Mesodermal cell (in vitro differentiated cells): ENCODE measurements at regions not wholly inside any gene's neighbourhood (a gene's known extent, or its start where the extent isn't known, plus 50 kb on each side); places are given as distances from the start of the nearest gene placed in this dataset.

Experiments
- H3K27ac ChIP-seq: 2 replicates; pipeline ENCODE4 v1.7.0; 2013; ENCODE audit warnings: mild to moderate bottlenecking, low read depth, low read length, moderate library complexity; ENCODE audit not compliant: severe bottlenecking
- H3K36me3 ChIP-seq: 2 replicates; pipeline ENCODE4 v1.7.1; 2013; ENCODE audit warnings: mild to moderate bottlenecking, low read length, moderate library complexity; ENCODE audit not compliant: control insufficient read depth, insufficient read depth
- H3K4me1 ChIP-seq: one replicate; pipeline ENCODE4 v1.7.1; 2013; ENCODE audit warnings: mild to moderate bottlenecking, low read length; ENCODE audit not compliant: insufficient read depth, control insufficient read depth, poor library complexity, severe bottlenecking
- H3K4me3 ChIP-seq: 2 replicates; pipeline ENCODE4 v1.7.0; 2013; ENCODE audit warnings: low read length, control low read depth, mild to moderate bottlenecking; ENCODE audit not compliant: insufficient read depth, poor library complexity, severe bottlenecking; ENCODE audit errors: extremely low read depth
- H3K9me3 ChIP-seq: 2 replicates; pipeline ENCODE4 v1.7.1; 2013; ENCODE audit warnings: mild to moderate bottlenecking, low read length, moderate library complexity; ENCODE audit not compliant: control insufficient read depth
- WGBS, 2 experiments: methylation state at CpG; one replicate each; pipeline ENCODE4 v1.1.5; 2013; ENCODE audit warnings: missing lambda C conversion rate in 2 of 2; ENCODE audit not compliant: insufficient coverage in 2 of 2; 5-methylcytosine and 5-hydroxymethylcytosine counted together

GRCh38 chr6:71545905-71546304, 257.3 kb downstream of the OGFRL1 start:
- WGBS, 2 experiments, result 100% methylated on average over 2 of the region's 3 CpGs; no CpG with 5 or more reads in 1 of the 2 experiments
- no peaks in the 10 kb centered on the region for H3K4me1 ChIP-seq
- no peaks in the 10 kb centered on the region for H3K9me3 ChIP-seq
- H3K27ac ChIP-seq, result no peak overlapping the region
- no peak overlapping the region for H3K4me3 ChIP-seq
- no peaks in the 10 kb centered on the region for H3K36me3 ChIP-seq

GRCh38 chr6:71551798-71552197, 263.2 kb downstream of the OGFRL1 start:
- Histone ChIP-seq H3K4me3 (no peak overlapping the region), H3K27ac (no peak overlapping the region), H3K4me1 (no peaks in the 10 kb centered on the region), H3K9me3 (peaks cover 17% of the 10 kb centered on the region), H3K36me3 (no peaks in the 10 kb centered on the region)
- WGBS, 2 experiments, result 86 to 100% methylated on average over 1 to 2 of the region's 3 CpGs

- WGBS, 2 experiments, result 79 to 95% methylated on average over 3 to 4 of the region's 4 CpGs
- Histone ChIP-seq H3K9me3 (peaks cover 21% of the 10 kb centered on the region), H3K4me3 (no peak overlapping the region), H3K27ac (no peak overlapping the region), H3K36me3 (no peaks in the 10 kb centered on the region), H3K4me1 (no peaks in the 10 kb centered on the region)
Observed at GRCh38 chr6:71556141-71556540, 267.5 kb downstream of the OGFRL1 start.

GRCh38 chr6:71558974-71559373, 270.4 kb downstream of the OGFRL1 start:
- Histone ChIP-seq H3K4me3 (no peak overlapping the region), H3K4me1 (no peaks in the 10 kb centered on the region), H3K9me3 (peaks cover 21% of the 10 kb centered on the region), H3K36me3 (no peaks in the 10 kb centered on the region), H3K27ac (no peak overlapping the region)
- WGBS, 2 experiments, result 100% methylated on average over 1 of the region's 1 CpG; no CpG with 5 or more reads in 1 of the 2 experiments

DNA sequence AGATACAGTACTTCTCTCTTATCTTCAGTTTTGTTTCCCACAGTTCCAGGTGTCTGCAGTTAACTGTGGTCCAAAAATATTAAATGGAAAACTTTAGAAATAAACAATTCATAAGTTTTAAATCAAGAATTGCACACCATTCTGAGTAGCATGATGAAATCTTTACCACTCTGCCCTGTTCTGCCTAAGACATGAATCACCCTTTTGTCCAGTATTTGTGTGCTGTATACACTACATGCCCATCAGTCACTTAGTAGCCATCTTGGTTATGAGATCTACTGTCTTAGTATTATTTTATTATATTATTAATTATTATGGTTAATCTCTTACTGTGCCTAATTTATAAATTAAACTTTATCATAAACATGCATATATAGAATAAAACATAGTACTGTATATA, 279.0 kb downstream of the OGFRL1 start:
- no peak overlapping the region for H3K27ac ChIP-seq
- H3K4me3 ChIP-seq, result no peak overlapping the region
- no peaks in the 10 kb centered on the region for H3K36me3 ChIP-seq
- no peaks in the 10 kb centered on the region for H3K4me1 ChIP-seq
- H3K9me3 ChIP-seq, result no peaks in the 10 kb centered on the region

- Histone ChIP-seq H3K9me3 (no peaks in the 10 kb centered on the region), H3K4me1 (no peaks in the 10 kb centered on the region), H3K36me3 (no peaks in the 10 kb centered on the region), H3K27ac (no peak overlapping the region), H3K4me3 (no peak overlapping the region)
Observed at GRCh38 chr6:71577766-71578165, 289.2 kb downstream of the OGFRL1 start.

DNA sequence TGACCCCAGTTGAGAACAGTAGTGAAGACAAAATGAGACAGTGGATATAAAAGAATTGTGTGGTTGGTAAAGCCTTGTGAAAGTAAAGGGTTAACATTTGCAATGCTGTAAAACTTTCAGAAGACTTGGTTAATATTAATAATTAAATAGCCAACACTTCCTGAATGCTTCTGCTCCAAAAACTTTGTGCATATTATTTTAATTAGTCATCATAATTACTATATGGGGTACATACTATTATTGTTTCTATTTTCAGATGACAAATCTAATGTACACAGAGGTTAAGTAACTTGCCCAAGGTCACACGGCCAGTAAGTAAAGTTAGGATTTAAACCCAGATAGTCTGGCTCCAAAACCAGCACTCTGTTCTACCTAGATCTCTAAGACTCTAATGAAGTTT, 291.3 kb downstream of the OGFRL1 start:
- Histone ChIP-seq H3K4me3 (no peak overlapping the region), H3K4me1 (no peaks in the 10 kb centered on the region), H3K27ac (no peak overlapping the region), H3K36me3 (no peaks in the 10 kb centered on the region), H3K9me3 (peaks cover 4% of the 10 kb centered on the region)
- no CpG with 5 or more reads among the region's 1 CpG for WGBS, 2 experiments

GRCh38 chr6:71582820-71583219, 294.2 kb downstream of the OGFRL1 start:
- Histone ChIP-seq H3K36me3 (no peaks in the 10 kb centered on the region), H3K9me3 (peaks cover 6% of the 10 kb centered on the region), H3K27ac (no peak overlapping the region), H3K4me3 (no peak overlapping the region), H3K4me1 (no peaks in the 10 kb centered on the region)
- no CpG with 5 or more reads among the region's 1 CpG for WGBS, 2 experiments

GRCh38 chr6:71584712-71585436, 296.3 kb downstream of the OGFRL1 start:
- H3K4me3 ChIP-seq, result no peak overlapping the region
- no peaks in the 10 kb centered on the region for H3K4me1 ChIP-seq
- H3K27ac ChIP-seq, result no peak overlapping the region
- whole genome bisulfite sequencing, 2 experiments, result 97 to 98% methylated on average over 43 to 44 of the region's 44 CpGs
- no peaks in the 10 kb centered on the region for H3K36me3 ChIP-seq
- H3K9me3 ChIP-seq, result peaks cover 6% of the 10 kb centered on the region

- no peak overlapping the region for H3K27ac ChIP-seq
- no peak overlapping the region for H3K4me3 ChIP-seq
- no peaks in the 10 kb centered on the region for H3K4me1 ChIP-seq
- peaks cover 6% of the 10 kb centered on the region for H3K9me3 ChIP-seq
- WGBS, 2 experiments, result 96% methylated on average over 21 to 23 of the region's 23 CpGs
- H3K36me3 ChIP-seq, result no peaks in the 10 kb centered on the region
Observed at GRCh38 chr6:71585472-71585871, 296.9 kb downstream of the OGFRL1 start.

DNA sequence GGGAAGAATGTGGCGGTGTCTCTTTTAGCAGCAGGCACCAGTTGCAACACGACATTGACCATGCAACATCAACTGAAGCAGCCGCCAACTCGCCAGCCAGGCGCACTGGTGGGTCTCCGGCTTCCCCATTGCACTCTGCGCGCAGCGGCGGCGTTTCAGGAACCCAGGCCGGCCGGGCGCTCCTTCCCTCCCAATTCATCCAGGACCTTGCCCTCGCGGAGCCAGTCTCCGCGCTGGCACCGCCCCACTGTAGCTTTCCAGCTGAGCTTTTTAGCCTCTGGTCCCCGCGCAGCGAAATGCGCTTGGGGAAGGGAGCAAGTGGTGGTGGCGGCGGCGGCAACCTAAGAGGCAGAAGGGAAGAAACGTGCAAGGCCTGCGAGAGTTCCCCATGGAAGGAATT, 297.9 kb upstream of the RIMS1 start:
- no peak overlapping the region for H3K27ac ChIP-seq
- peaks cover 6% of the 10 kb centered on the region for H3K9me3 ChIP-seq
- no peaks in the 10 kb centered on the region for H3K4me1 ChIP-seq
- no peaks in the 10 kb centered on the region for H3K36me3 ChIP-seq
- H3K4me3 ChIP-seq, result no peak overlapping the region
- WGBS, 2 experiments, result 90 to 96% methylated on average over 20 to 22 of the region's 28 CpGs
